ENCODE measurements at regions not wholly inside any gene's neighbourhood (a gene's known extent, or its start where the extent isn't known, plus 50 kb on each side); places are given as distances from the start of the nearest gene placed in this dataset.

- Histone ChIP-seq H3K9me3 (no peaks in the 10 kb centered on the region), H3K4me3 (ENCODE audit: low read depth in 1 of 2, low read length in 1 of 2) (no peak overlapping the region), H3K27me3 (no peaks in the 10 kb centered on the region), H3K4me1 (ENCODE audit: control insufficient read depth in 1 of 2, insufficient read depth in 1 of 2, low read depth in 1 of 2, low read length in 1 of 2) (no peaks in the 10 kb centered on the region), H3K27ac (no peak overlapping the region), H3K36me3 (no peaks in the 10 kb centered on the region)
- TF ChIP-seq CTCF (IDR thresholded peaks at IDR 0.05) = no peak
These were observed 73.9 kb upstream of the TNFSF4 start for GRCh38 chr1:173280899-173281660.

DNA sequence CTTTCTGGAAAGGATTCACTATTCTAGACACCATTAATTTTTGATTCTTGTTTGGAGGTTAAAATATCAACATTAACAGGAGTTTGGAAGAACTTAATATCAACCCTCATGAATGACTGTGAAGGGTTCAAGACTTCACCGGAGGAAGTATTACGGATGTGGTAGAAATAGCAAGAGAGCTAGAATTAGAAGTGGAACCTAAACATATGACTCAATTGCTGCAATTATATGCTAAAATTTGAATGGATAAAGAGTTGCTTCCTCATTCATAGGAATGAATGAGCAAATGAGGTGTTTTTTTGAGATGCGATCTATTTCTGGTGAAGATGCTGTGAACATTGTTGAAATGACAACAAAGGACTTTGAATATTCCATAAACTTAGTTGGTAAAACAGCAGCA is 77.9 kb upstream of the TNFSF4 start:
- Histone ChIP-seq H3K27ac (no peak overlapping the region), H3K4me3 (ENCODE audit: low read depth in 1 of 2, low read length in 1 of 2) (no peak overlapping the region), H3K36me3 (no peaks in the 10 kb centered on the region), H3K27me3 (no peaks in the 10 kb centered on the region), H3K4me1 (ENCODE audit: control insufficient read depth in 1 of 2, insufficient read depth in 1 of 2, low read depth in 1 of 2, low read length in 1 of 2) (no peaks in the 10 kb centered on the region), H3K9me3 (no peaks in the 10 kb centered on the region)
- TF ChIP-seq CTCF (IDR thresholded peaks at IDR 0.05) = no peak

GRCh38 chr1:173287785-173288184 is 80.7 kb upstream of the TNFSF4 start:
- no peak overlapping the region for H3K27ac ChIP-seq
- no peak overlapping the region for H3K4me3 ChIP-seq (ENCODE audit: low read depth in 1 of 2, low read length in 1 of 2)
- H3K27me3 ChIP-seq = no peaks in the 10 kb centered on the region
- H3K4me1 ChIP-seq (ENCODE audit: control insufficient read depth in 1 of 2, insufficient read depth in 1 of 2, low read depth in 1 of 2, low read length in 1 of 2) = no peaks in the 10 kb centered on the region
- H3K9me3 ChIP-seq = no peaks in the 10 kb centered on the region
- no peak for TF ChIP-seq CTCF (IDR thresholded peaks at IDR 0.05)
- no peaks in the 10 kb centered on the region for H3K36me3 ChIP-seq

GRCh38 chr1:173293756-173294155 is 86.6 kb upstream of the TNFSF4 start:
- Histone ChIP-seq H3K9me3 (no peaks in the 10 kb centered on the region), H3K36me3 (no peaks in the 10 kb centered on the region), H3K27me3 (no peaks in the 10 kb centered on the region), H3K4me1 (ENCODE audit: control insufficient read depth in 1 of 2, insufficient read depth in 1 of 2, low read depth in 1 of 2, low read length in 1 of 2) (no peaks in the 10 kb centered on the region), H3K27ac (no peak overlapping the region), H3K4me3 (ENCODE audit: low read depth in 1 of 2, low read length in 1 of 2) (no peak overlapping the region)
- no peak for TF ChIP-seq CTCF (IDR thresholded peaks at IDR 0.05)

DNA sequence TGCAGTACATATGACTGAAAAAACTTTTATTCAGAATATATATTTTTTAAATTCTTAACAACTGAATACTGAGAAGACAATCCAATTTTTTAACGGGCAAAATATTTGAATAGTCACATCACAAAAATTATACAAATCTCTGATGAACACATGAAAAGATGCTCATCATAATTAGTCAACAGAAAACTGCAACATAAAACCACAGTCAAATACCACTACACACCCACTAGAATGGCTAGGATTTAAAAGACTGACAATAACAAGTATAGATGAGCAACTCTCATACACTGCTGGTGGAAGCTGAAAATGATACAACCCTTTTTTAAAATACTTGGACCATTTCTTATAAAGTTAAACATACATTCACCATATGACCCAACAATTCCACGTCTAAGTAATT is 87.7 kb upstream of the TNFSF4 start:
- TF ChIP-seq CTCF (IDR thresholded peaks at IDR 0.05) = no peak
- no peaks in the 10 kb centered on the region for H3K9me3 ChIP-seq
- H3K4me3 ChIP-seq (ENCODE audit: low read depth in 1 of 2, low read length in 1 of 2) = no peak overlapping the region
- H3K4me1 ChIP-seq (ENCODE audit: control insufficient read depth in 1 of 2, insufficient read depth in 1 of 2, low read depth in 1 of 2, low read length in 1 of 2) = no peaks in the 10 kb centered on the region
- H3K27me3 ChIP-seq = no peaks in the 10 kb centered on the region
- H3K27ac ChIP-seq = no peak overlapping the region
- no peaks in the 10 kb centered on the region for H3K36me3 ChIP-seq
